ENCODE measurements at regions not wholly inside any gene's neighbourhood (a gene's known extent, or its start where the extent isn't known, plus 50 kb on each side); places are given as distances from the start of the nearest gene placed in this dataset.

GRCh38 chr5:73380710-73381589, 67.6 kb downstream of the FOXD1 start:
- no peak for TF ChIP-seq CTCF (IDR thresholded peaks at IDR 0.05; ENCODE audit: insufficient read depth, missing control alignments)
- FAIRE-seq (no peak), DNase-seq (ENCODE audit: insufficient read length, low spot score) (no peak)

- FAIRE-seq = no peak
These were observed 68.5 kb downstream of the FOXD1 start for GRCh38 chr5:73380041-73380440.

GRCh38 chr5:73379435-73379834, 69.1 kb downstream of the FOXD1 start:
- DNase-seq (ENCODE audit: insufficient read length, low spot score) (no peak), FAIRE-seq (no peak)
- TF ChIP-seq CTCF (IDR thresholded peaks at IDR 0.05; ENCODE audit: insufficient read depth, missing control alignments) = no peak

More at GRCh38 chr5:73380041-73380440, 68.5 kb downstream of the FOXD1 start:
- DNase-seq (ENCODE audit: insufficient read length, low spot score) = no peak
- no peak for TF ChIP-seq CTCF (IDR thresholded peaks at IDR 0.05; ENCODE audit: insufficient read depth, missing control alignments)

- no peak for DNase-seq (ENCODE audit: insufficient read length, low spot score)
- no peak for FAIRE-seq
- no peak for TF ChIP-seq CTCF (IDR thresholded peaks at IDR 0.05; ENCODE audit: insufficient read depth, missing control alignments)
These were observed 69.8 kb downstream of the FOXD1 start for GRCh38 chr5:73378765-73379164.

GRCh38 chr5:73378070-73378469, 70.5 kb downstream of the FOXD1 start:
- DNase-seq (ENCODE audit: insufficient read length, low spot score) = no peak
- no peak for FAIRE-seq
- no peak for TF ChIP-seq CTCF (IDR thresholded peaks at IDR 0.05; ENCODE audit: insufficient read depth, missing control alignments)

- no peak for DNase-seq (ENCODE audit: insufficient read length, low spot score)
- no peak for FAIRE-seq
These were observed 71.9 kb downstream of the FOXD1 start for GRCh38 chr5:73376618-73377170.

More at GRCh38 chr5:73376618-73377170, 71.9 kb downstream of the FOXD1 start:
- TF ChIP-seq CTCF (IDR thresholded peaks at IDR 0.05; ENCODE audit: insufficient read depth, missing control alignments) = no peak
